GM12878 (cell line): ENCODE measurements at regions not wholly inside any gene's neighbourhood (a gene's known extent, or its start where the extent isn't known, plus 50 kb on each side); places are given as distances from the start of the nearest gene placed in this dataset.
"Not testable (repeated sequence)": the region's sequence is repeated elsewhere in the genome, so short reads cannot be mapped to it uniquely, and the experiment has no call there.

Experiments
- ATAC-seq: fragments of 200-7000 bp; cut with Tn5 transposase; 3 replicates; pipeline ENCODE4 v1.9.1; 2020; ENCODE audit warnings: mild to moderate bottlenecking, moderate library complexity
- BruUV-seq: library from RNA; stranded (reverse); fragments of 400-500 nt; replicated peaks from 2 replicates; lab custom pipeline; 2021; lab: Mats Ljungman, UMichigan
- CTCF ChIA-PET: fragments of 300-600 bp; sonication (Branson Sonifier 250); formaldehyde crosslinking; extraction: SDS; loops from one replicate; lab custom pipeline; 2021; ENCODE audit warnings: inconsistent platforms; lab: Yijun Ruan, JAX
- POLR2A ChIA-PET: fragments of 350-600 bp; formaldehyde crosslinking; extraction: SDS; loops from one replicate; lab custom pipeline; 2021; ENCODE audit warnings: inconsistent platforms; lab: Charles Lee
- RAD21 ChIA-PET: fragments of 300-600 bp; sonication (Branson Sonifier 250); formaldehyde crosslinking; loops from one replicate; lab custom pipeline; 2023; ENCODE audit warnings: antibody characterized with exemption; ENCODE audit not compliant: unreplicated experiment; lab: Charles Lee
- SMC1A ChIA-PET: fragments of 300-600 bp; sonication (Branson Sonifier 250); formaldehyde crosslinking; loops from one replicate; lab custom pipeline; 2023; ENCODE audit not compliant: unreplicated experiment, uncharacterized antibody; lab: Charles Lee
- DNase-seq: peaks from one replicate; pipeline ENCODE4 v3.0.0-alpha.2; 2011; ENCODE audit warnings: low read depth, low spot score
- FAIRE-seq: peaks from 3 replicates; lab custom pipeline; 2011; peaks lifted over from hg19 to GRCh38; lab: Jason Lieb, UNC
- H2AFZ ChIP-seq: 2 replicates; pipeline ENCODE4 v1.6.0; 2011; ENCODE audit warnings: low read depth, low read length, control low read depth; ENCODE audit not compliant: control insufficient read depth
- H3K27ac ChIP-seq: 2 replicates; pipeline ENCODE4 v1.5.1; 2011; ENCODE audit warnings: control low read depth; ENCODE audit not compliant: control insufficient read depth, insufficient read depth
- H3K27me3 ChIP-seq, 2 experiments: replicated peaks in 1 of 2; 2 replicates each; pipeline versions ENCODE4 v1.6.0 to v1.6.1; 2011; ENCODE audit warnings: low read length in 1 of 2; ENCODE audit not compliant: control insufficient read depth in 2 of 2, insufficient read depth in 2 of 2
- H3K36me3 ChIP-seq, 2 experiments: 2 replicates each; pipeline ENCODE4 v1.5.1; 2011; ENCODE audit warnings: low read length in 1 of 2; ENCODE audit not compliant: control insufficient read depth in 2 of 2, insufficient read depth in 2 of 2
- H3K4me1 ChIP-seq: 2 replicates; pipeline ENCODE4 v1.6.1; 2011; ENCODE audit warnings: mild to moderate bottlenecking, low read length, moderate library complexity, mixed read lengths; ENCODE audit not compliant: control insufficient read depth, insufficient read depth
- H3K4me2 ChIP-seq: 2 replicates; pipeline ENCODE4 v1.6.0; 2011; ENCODE audit warnings: control low read depth; ENCODE audit not compliant: control insufficient read depth, insufficient read depth
- H3K4me3 ChIP-seq: fragments of 200-600 bp; sonication (generic); 2 replicates; pipeline ENCODE4 v1.5.1; 2016
- H3K79me2 ChIP-seq: 2 replicates; pipeline ENCODE4 v1.6.0; 2011; ENCODE audit warnings: low read length; ENCODE audit not compliant: control insufficient read depth, insufficient read depth
- H3K9ac ChIP-seq: 2 replicates; pipeline ENCODE4 v1.8.0; 2011; ENCODE audit warnings: low read length, control low read depth, mixed read lengths; ENCODE audit not compliant: control insufficient read depth, insufficient read depth
- H3K9me3 ChIP-seq: replicated peaks from 3 replicates; pipeline ENCODE4 v1.5.1; 2011; ENCODE audit warnings: mild to moderate bottlenecking, low read length; ENCODE audit not compliant: control insufficient read depth, insufficient read depth
- H4K20me1 ChIP-seq: 2 replicates; pipeline ENCODE4 v1.6.0; 2011; ENCODE audit not compliant: control insufficient read depth, insufficient read depth
- RFX5 ChIP-seq: IDR thresholded peaks from 2 replicates; pipeline ENCODE4 v1.6.1; 2011; ENCODE audit warnings: low read depth, low read length, improper control_type of control experiment
- WGBS: methylation state at CpG from one replicate; pipeline ENCODE4 v1.1.6; 2016; ENCODE audit warnings: low lambda C conversion rate; ENCODE audit not compliant: insufficient replicate concordance, insufficient coverage; ENCODE audit errors: missing lambda C conversion rate; 5-methylcytosine and 5-hydroxymethylcytosine counted together
- in situ Hi-C: fragments of 300-500 bp; cut with MboI; formaldehyde crosslinking; loops from 9 replicates; pipeline ENCODE4 v1.14.3; 2018; ENCODE audit warnings: mixed read lengths
- intact Hi-C: fragments of 100-400 bp; cut with micrococcal nuclease; formaldehyde crosslinking; loops from one replicate; pipeline ENCODE4 v1.14.2; 2022; ENCODE audit not compliant: unreplicated experiment

DNA sequence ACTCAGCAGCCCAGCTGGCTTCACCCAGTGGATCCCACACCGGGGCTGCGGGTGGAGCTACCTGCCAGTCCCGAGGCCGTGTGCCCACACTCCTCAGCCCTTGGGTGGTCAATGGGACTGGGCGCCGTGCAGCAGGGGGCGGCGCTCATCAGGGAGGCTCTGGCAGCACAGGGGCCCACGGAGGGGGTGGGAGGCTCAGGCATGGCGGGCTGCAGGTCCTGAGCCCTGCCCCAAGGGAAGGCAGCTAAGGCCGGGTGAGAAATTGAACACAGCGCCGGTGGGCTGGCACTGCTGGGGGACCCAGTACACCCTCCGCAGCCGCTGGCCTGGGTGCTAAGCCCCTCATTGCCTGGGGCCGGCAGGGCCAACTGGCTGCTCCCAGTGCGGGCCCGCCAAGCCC, 1017.1 kb upstream of the FLRT2 start:
- DNase-seq, in situ Hi-C loops, H3K9me3 ChIP-seq, H3K4me1 ChIP-seq, H3K36me3 ChIP-seq, CTCF ChIA-PET, BruUV-seq, H3K9ac ChIP-seq, H3K4me3 ChIP-seq, H3K27ac ChIP-seq, POLR2A ChIA-PET, H2AFZ ChIP-seq, H3K79me2 ChIP-seq, RAD21 ChIA-PET, FAIRE-seq, SMC1A ChIA-PET, intact Hi-C loops, ATAC-seq, H4K20me1 ChIP-seq, H3K27me3 ChIP-seq, H3K4me2 ChIP-seq: not testable (repeated sequence)
- 51% methylated on average over 14 of the region's 18 CpGs for WGBS

- ChIA-PET POLR2A (no interaction called here), RAD21 (no interaction called here), CTCF (no interaction called here), SMC1A (interaction anchor here (0.6 kb wide), 1 partner anchor 95 kb away, joined by 3 read pairs; no protein-coding TSS in a partner anchor)
- H3K4me1 ChIP-seq, result no peaks in the 10 kb centered on the region
- H3K27me3 ChIP-seq, result no peaks in the 10 kb centered on the region
- DNase-seq (no peak), ATAC-seq (no peak), FAIRE-seq (no peak)
- 0% methylated on average over 3 of the region's 3 CpGs for WGBS
- no peak for TF ChIP-seq RFX5
- no peak overlapping the region for H3K4me3 ChIP-seq
- H4K20me1 ChIP-seq, result no peaks in the 10 kb centered on the region
- H3K4me2 ChIP-seq, result no peak overlapping the region
- no peak overlapping the region for H2AFZ ChIP-seq
- H3K9ac ChIP-seq, result no peak overlapping the region
- BruUV-seq, result no TSS peak
- intact Hi-C loops (no loop called here), in situ Hi-C loops (no loop called here)
- H3K36me3 ChIP-seq, result no peaks in the 10 kb centered on the region
- no peaks in the 10 kb centered on the region for H3K79me2 ChIP-seq
- no peak overlapping the region for H3K27ac ChIP-seq
- no peaks in the 10 kb centered on the region for H3K9me3 ChIP-seq
These were observed 1010.1 kb upstream of the FLRT2 start for GRCh38 chr14:84519836-84520235.
